Activated T-cell treated with anti-CD3 and anti-CD28 coated beads, Interleukin-2, amount 50 U/mL, for 72 hours (primary cell): ENCODE measurements at regions not wholly inside any gene's neighbourhood (a gene's known extent, or its start where the extent isn't known, plus 50 kb on each side); places are given as distances from the start of the nearest gene placed in this dataset.
"Not testable (repeated sequence)": the region's sequence is repeated elsewhere in the genome, so short reads cannot be mapped to it uniquely, and the experiment has no call there.

Experiments used
- ATAC-seq, 2 donors: fragments of 150-1000 bp; cut with Tn5 transposase; replicated peaks in 1 of 2; 2 replicates each; pipeline ENCODE4 v1.10.0; 2021; ENCODE audit warnings: moderate library complexity in 2 of 2, mild to moderate bottlenecking in 1 of 2
- DNase-seq, 2 donors: peaks; one replicate each; pipeline ENCODE4 v3.0.0; 2021 to 2022; ENCODE audit warnings: mixed read lengths in 1 of 2
- H3K27ac Mint-ChIP-seq: one replicate; pipeline ENCODE4 v1.8.0; 2022; ENCODE audit warnings: mild to moderate bottlenecking, moderate library complexity, mixed read lengths
- H3K27me3 Mint-ChIP-seq: one replicate; pipeline ENCODE4 v1.8.0; 2022; ENCODE audit warnings: low read depth, mixed read lengths
- H3K36me3 Mint-ChIP-seq, 2 donors: one replicate each; pipeline ENCODE4 v1.8.0; 2022; ENCODE audit warnings: mixed read lengths in 2 of 2, mild to moderate bottlenecking in 1 of 2; ENCODE audit not compliant: insufficient read depth in 2 of 2
- H3K4me1 Mint-ChIP-seq: one replicate; pipeline ENCODE4 v1.8.0; 2022; ENCODE audit warnings: low read depth, mixed read lengths
- H3K4me3 Mint-ChIP-seq, 2 donors: one replicate each; pipeline ENCODE4 v1.8.0; 2022; ENCODE audit warnings: mild to moderate bottlenecking in 2 of 2, mixed read lengths in 2 of 2, moderate library complexity in 2 of 2
- H3K9me3 Mint-ChIP-seq, 2 donors: one replicate each; pipeline ENCODE4 v1.8.0; 2022; ENCODE audit warnings: mixed read lengths in 2 of 2

GRCh38 chrX:125532411-125533089 lies 212.9 kb downstream of the TEX13C start:
- H3K36me3 Mint-ChIP-seq = no peaks in the 10 kb centered on the region
- H3K27ac Mint-ChIP-seq = no peak overlapping the region
- no peaks in the 10 kb centered on the region for H3K4me1 Mint-ChIP-seq
- peaks cover 7% of the 10 kb centered on the region for H3K27me3 Mint-ChIP-seq
- H3K4me3 Mint-ChIP-seq = no peak overlapping the region
- DNase-seq = no peak
- H3K9me3 Mint-ChIP-seq = peaks cover 0 to 4% of the 10 kb centered on the region in 2 donors
- ATAC-seq = no peak

GRCh38 chrX:125533352-125533751 lies 213.7 kb downstream of the TEX13C start:
- no peaks in the 10 kb centered on the region for H3K36me3 Mint-ChIP-seq
- ATAC-seq = no peak

GRCh38 chrX:125544031-125544660 lies 224.5 kb downstream of the TEX13C start:
- H3K27ac Mint-ChIP-seq = no peak overlapping the region
- H3K36me3 Mint-ChIP-seq = no peaks in the 10 kb centered on the region
- H3K9me3 Mint-ChIP-seq = no peaks in the 10 kb centered on the region
- ATAC-seq (no peak), DNase-seq (no peak)
- H3K27me3 Mint-ChIP-seq = no peaks in the 10 kb centered on the region
- H3K4me3 Mint-ChIP-seq = no peak overlapping the region
- no peaks in the 10 kb centered on the region for H3K4me1 Mint-ChIP-seq

More at GRCh38 chrX:125533352-125533751, 213.7 kb downstream of the TEX13C start:
- Mint-ChIP-seq H3K4me3 (no peak overlapping the region), H3K9me3 (peaks cover 0 to 4% of the 10 kb centered on the region in 2 donors), H3K27ac (no peak overlapping the region), H3K27me3 (peaks cover 15% of the 10 kb centered on the region), H3K4me1 (no peaks in the 10 kb centered on the region)
- no peak for DNase-seq

GRCh38 chrX:125544856-125545255 lies 225.2 kb downstream of the TEX13C start:
- Mint-ChIP-seq H3K4me1 (no peaks in the 10 kb centered on the region), H3K9me3 (no peaks in the 10 kb centered on the region), H3K27ac (no peak overlapping the region), H3K36me3 (no peaks in the 10 kb centered on the region), H3K27me3 (no peaks in the 10 kb centered on the region), H3K4me3 (no peak overlapping the region)
- no peak for ATAC-seq
- no peak for DNase-seq

DNA sequence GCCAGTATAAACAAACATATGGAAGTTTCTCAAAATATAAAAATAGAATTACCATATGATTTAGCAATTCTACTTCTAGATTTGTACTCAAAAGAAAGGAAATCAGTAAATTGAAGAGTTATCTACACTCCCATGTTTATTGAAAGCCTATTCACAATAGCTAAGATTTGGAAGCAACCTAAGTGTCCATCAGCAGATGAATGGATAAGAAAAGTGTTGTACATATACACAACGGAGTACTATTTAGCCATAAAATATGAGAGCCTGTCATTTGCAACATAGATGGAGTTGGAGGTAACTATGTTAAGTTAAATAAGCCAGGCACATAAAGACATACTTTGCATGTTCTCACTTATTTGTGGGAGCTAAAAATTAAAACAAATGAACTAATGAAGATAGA lies 257.8 kb downstream of the TEX13C start:
- no peak for DNase-seq
- Mint-ChIP-seq H3K4me1 (no peaks in the 10 kb centered on the region), H3K9me3 (no peaks in the 10 kb centered on the region), H3K36me3 (no peaks in the 10 kb centered on the region), H3K27me3 (no peaks in the 10 kb centered on the region), H3K27ac (no peak overlapping the region), H3K4me3 (no peak overlapping the region)
- no peak for ATAC-seq

- Mint-ChIP-seq H3K4me1 (no peaks in the 10 kb centered on the region), H3K27me3 (no peaks in the 10 kb centered on the region)
- ATAC-seq = no peak
Measured at GRCh38 chrX:125604448-125604847, 284.8 kb downstream of the TEX13C start.

GRCh38 chrX:125605145-125605544 lies 285.5 kb downstream of the TEX13C start:
- no peaks in the 10 kb centered on the region for H3K36me3 Mint-ChIP-seq
- no peak for DNase-seq
- no peak for ATAC-seq
- no peak overlapping the region for H3K4me3 Mint-ChIP-seq
- no peaks in the 10 kb centered on the region for H3K9me3 Mint-ChIP-seq
- H3K27me3 Mint-ChIP-seq = no peaks in the 10 kb centered on the region
- no peaks in the 10 kb centered on the region for H3K4me1 Mint-ChIP-seq
- H3K27ac Mint-ChIP-seq = no peak overlapping the region

More at GRCh38 chrX:125604448-125604847, 284.8 kb downstream of the TEX13C start:
- no peak for DNase-seq
- H3K36me3 Mint-ChIP-seq = no peaks in the 10 kb centered on the region
- H3K4me3 Mint-ChIP-seq = no peak overlapping the region
- H3K9me3 Mint-ChIP-seq = peaks cover 0 to 3% of the 10 kb centered on the region in 2 donors
- H3K27ac Mint-ChIP-seq = no peak overlapping the region

DNA sequence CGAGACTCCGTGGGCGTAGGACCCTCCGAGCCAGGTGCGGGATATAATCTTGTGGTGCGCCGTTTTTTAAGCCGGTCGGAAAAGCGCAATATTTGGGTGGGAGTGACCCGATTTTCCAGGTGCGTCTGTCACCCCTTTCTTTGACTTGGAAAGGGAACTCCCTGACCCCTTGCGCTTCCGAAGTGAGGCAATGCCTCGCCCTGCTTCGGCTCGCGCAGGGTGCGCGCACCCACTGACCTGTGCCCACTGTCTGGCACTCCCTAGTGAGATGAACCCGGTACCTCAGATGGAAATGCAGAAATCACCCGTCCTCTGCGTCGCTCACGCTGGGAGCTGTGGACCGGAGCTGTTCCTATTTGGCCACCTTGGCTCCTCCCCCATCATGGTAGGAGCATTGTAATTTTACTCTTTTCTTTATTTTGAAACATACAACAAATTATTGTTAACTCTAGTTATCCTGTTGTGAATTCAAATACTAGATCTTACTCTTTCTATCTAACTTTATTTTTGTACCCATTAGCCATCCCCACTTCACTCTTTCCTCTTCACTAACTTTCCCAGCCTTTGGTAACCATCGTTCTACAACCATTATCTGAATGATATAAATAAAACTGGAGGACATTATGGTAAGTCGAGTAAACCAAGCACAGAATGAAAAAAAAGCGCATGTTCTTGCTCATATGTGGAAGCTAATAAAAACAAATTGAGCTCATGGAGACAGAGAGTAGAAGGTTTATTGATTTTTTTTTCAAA lies 295.1 kb downstream of the TEX13C start:
- not testable (repeated sequence) for ATAC-seq, H3K36me3 Mint-ChIP-seq, DNase-seq, H3K4me3 Mint-ChIP-seq, H3K27ac Mint-ChIP-seq, H3K9me3 Mint-ChIP-seq, H3K4me1 Mint-ChIP-seq, H3K27me3 Mint-ChIP-seq

GRCh38 chrX:125620715-125621587 lies 301.3 kb downstream of the TEX13C start:
- no peaks in the 10 kb centered on the region for H3K4me1 Mint-ChIP-seq
- no peaks in the 10 kb centered on the region for H3K27me3 Mint-ChIP-seq
- H3K27ac Mint-ChIP-seq = no peak overlapping the region
- H3K36me3 Mint-ChIP-seq = no peaks in the 10 kb centered on the region
- DNase-seq (no peak), ATAC-seq (no peak)
- no peaks in the 10 kb centered on the region for H3K9me3 Mint-ChIP-seq
- no peak overlapping the region for H3K4me3 Mint-ChIP-seq

DNA sequence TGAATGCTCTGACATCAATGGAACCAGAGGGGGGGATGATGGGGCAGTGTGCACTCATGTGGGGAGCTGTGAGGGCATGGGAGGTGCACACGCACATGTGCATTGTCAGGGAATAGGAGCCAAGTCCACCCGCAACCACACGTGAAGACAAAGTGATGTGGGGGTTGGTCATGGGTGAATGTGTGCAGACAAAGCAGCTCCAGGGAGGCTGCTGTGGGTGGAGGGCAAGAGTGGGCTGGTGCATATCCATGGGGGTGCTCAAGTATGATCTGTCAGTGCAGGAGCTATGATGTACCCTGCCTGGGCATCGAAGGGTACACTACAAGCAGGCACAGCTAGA lies 301.9 kb downstream of the TEX13C start:
- no peak for ATAC-seq
- Mint-ChIP-seq H3K4me1 (no peaks in the 10 kb centered on the region), H3K9me3 (no peaks in the 10 kb centered on the region), H3K36me3 (no peaks in the 10 kb centered on the region), H3K27me3 (no peaks in the 10 kb centered on the region), H3K4me3 (no peak overlapping the region), H3K27ac (no peak overlapping the region)
- DNase-seq = no peak

- no peak for DNase-seq
- ATAC-seq = no peak
- no peaks in the 10 kb centered on the region for H3K27me3 Mint-ChIP-seq
- H3K4me1 Mint-ChIP-seq = no peaks in the 10 kb centered on the region
- H3K36me3 Mint-ChIP-seq = no peaks in the 10 kb centered on the region
- no peaks in the 10 kb centered on the region for H3K9me3 Mint-ChIP-seq
- no peak overlapping the region for H3K4me3 Mint-ChIP-seq
- no peak overlapping the region for H3K27ac Mint-ChIP-seq
Measured at GRCh38 chrX:125622899-125623298, 303.2 kb downstream of the TEX13C start.

DNA sequence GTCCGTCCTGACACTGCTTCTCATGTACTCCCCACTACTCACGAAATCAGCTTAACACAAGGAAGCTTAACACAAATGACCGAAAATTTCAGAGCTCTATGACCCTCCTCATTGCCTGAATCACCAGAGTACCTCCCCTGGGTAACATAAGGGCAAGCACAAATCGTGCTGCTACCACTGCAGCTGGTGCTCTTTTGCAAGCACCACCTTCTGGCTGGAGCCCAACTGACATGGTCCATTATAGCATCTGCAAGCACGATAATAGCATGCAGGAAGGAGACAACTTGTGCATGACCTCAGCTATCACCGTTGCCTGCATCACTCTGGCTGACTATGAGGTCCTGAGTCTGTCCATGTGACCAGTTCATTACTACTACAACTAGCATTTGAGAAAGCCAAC lies 308.0 kb downstream of the TEX13C start:
- no peaks in the 10 kb centered on the region for H3K36me3 Mint-ChIP-seq

GRCh38 chrX:125628435-125628834 lies 308.8 kb downstream of the TEX13C start:
- Mint-ChIP-seq H3K27ac (no peak overlapping the region), H3K27me3 (no peaks in the 10 kb centered on the region), H3K4me1 (no peaks in the 10 kb centered on the region), H3K36me3 (no peaks in the 10 kb centered on the region), H3K4me3 (no peak overlapping the region), H3K9me3 (no peaks in the 10 kb centered on the region)
- DNase-seq = no peak
- no peak for ATAC-seq

More for the DNA sequence above, 308.0 kb downstream of the TEX13C start:
- Mint-ChIP-seq H3K27ac (no peak overlapping the region), H3K4me3 (no peak overlapping the region), H3K27me3 (no peaks in the 10 kb centered on the region), H3K4me1 (no peaks in the 10 kb centered on the region), H3K9me3 (no peaks in the 10 kb centered on the region)
- ATAC-seq (no peak), DNase-seq (no peak)
